NCI-H2029 (cell line): ENCODE measurements at regions not wholly inside any gene's neighbourhood (a gene's known extent, or its start where the extent isn't known, plus 50 kb on each side); places are given as distances from the start of the nearest gene placed in this dataset.
"Not testable (repeated sequence)": the region's sequence is repeated elsewhere in the genome, so short reads cannot be mapped to it uniquely, and the experiment has no call there.

ENCODE experiments used
- DNase-seq: peaks from one replicate; lab custom pipeline; 2025; lab: John Stamatoyannopoulos, UW

- no peak for DNase-seq
Measured at GRCh38 chr1:95532335-95532734, 298.3 kb downstream of the RWDD3 start.

- DNase-seq: no peak
Measured at GRCh38 chr1:95534985-95535384, 301.0 kb downstream of the RWDD3 start.

GRCh38 chr1:95535614-95536013 is 301.6 kb downstream of the RWDD3 start:
- DNase-seq: no peak

- DNase-seq: no peak
Measured at GRCh38 chr1:95536501-95536900, 302.5 kb downstream of the RWDD3 start.

GRCh38 chr1:95537176-95537575 is 303.2 kb downstream of the RWDD3 start:
- DNase-seq: no peak

GRCh38 chr1:95538242-95538641 is 304.2 kb downstream of the RWDD3 start:
- not testable (repeated sequence) for DNase-seq

GRCh38 chr1:95542936-95543335 is 308.9 kb downstream of the RWDD3 start:
- DNase-seq: no peak

- peak; percentile 63 for DNase-seq
Measured at GRCh38 chr1:95547005-95547404, 313.0 kb downstream of the RWDD3 start.

GRCh38 chr1:95548211-95548610 is 314.2 kb downstream of the RWDD3 start:
- DNase-seq: no peak

- no peak for DNase-seq
Measured at GRCh38 chr1:95551201-95551600, 317.2 kb downstream of the RWDD3 start.

GRCh38 chr1:95553595-95553994 is 319.6 kb downstream of the RWDD3 start:
- DNase-seq: no peak

- DNase-seq: no peak
Measured at GRCh38 chr1:95554408-95554807, 320.4 kb downstream of the RWDD3 start.

GRCh38 chr1:95558791-95559190 is 324.8 kb downstream of the RWDD3 start:
- DNase-seq: no peak

- DNase-seq: peak; percentile 8
Measured at GRCh38 chr1:95561346-95561745, 327.3 kb downstream of the RWDD3 start.

- DNase-seq: no peak
Measured at GRCh38 chr1:95562230-95562629, 328.2 kb downstream of the RWDD3 start.

- no peak for DNase-seq
Measured at GRCh38 chr1:95572002-95572401, 338.0 kb downstream of the RWDD3 start.

- DNase-seq: no peak
Measured at GRCh38 chr1:95572962-95573361, 339.0 kb downstream of the RWDD3 start.

GRCh38 chr1:95575291-95575690 is 341.3 kb downstream of the RWDD3 start:
- no peak for DNase-seq

GRCh38 chr1:95578462-95578861 is 344.5 kb downstream of the RWDD3 start:
- no peak for DNase-seq

GRCh38 chr1:95582191-95582590 is 348.2 kb downstream of the RWDD3 start:
- peak; percentile 4 for DNase-seq

GRCh38 chr1:95582746-95583145 is 348.7 kb downstream of the RWDD3 start:
- no peak for DNase-seq

GRCh38 chr1:95583661-95584210 is 349.7 kb downstream of the RWDD3 start:
- DNase-seq: no peak

- DNase-seq: no peak
Measured at GRCh38 chr1:95584315-95584714, 350.3 kb downstream of the RWDD3 start.

GRCh38 chr1:95604771-95605170 is 370.8 kb downstream of the RWDD3 start:
- no peak for DNase-seq

- no peak for DNase-seq
Measured at GRCh38 chr1:95614197-95614596, 380.2 kb downstream of the RWDD3 start.
